SKM-1 treated with dmso at 0.1 percent for 144 hours (cell line): ENCODE measurements at regions not wholly inside any gene's neighbourhood (a gene's known extent, or its start where the extent isn't known, plus 50 kb on each side); places are given as distances from the start of the nearest gene placed in this dataset.

Experiments used
- DNase-seq: peaks from one replicate; lab custom pipeline; 2025; ENCODE audit not compliant: unreplicated experiment; lab: John Stamatoyannopoulos, UW

- DNase-seq: no peak
Measured at GRCh38 chr1:81446000-81446669, 354.6 kb upstream of the ADGRL2 start.

GRCh38 chr1:81443288-81443687, 357.4 kb upstream of the ADGRL2 start:
- DNase-seq: no peak

GRCh38 chr1:81439046-81439823, 361.5 kb upstream of the ADGRL2 start:
- no peak for DNase-seq

GRCh38 chr1:81437649-81438048, 363.1 kb upstream of the ADGRL2 start:
- no peak for DNase-seq

GRCh38 chr1:81437213-81437612, 363.5 kb upstream of the ADGRL2 start:
- DNase-seq: no peak

GRCh38 chr1:81435175-81435574, 365.6 kb upstream of the ADGRL2 start:
- DNase-seq: no peak

GRCh38 chr1:81433676-81434075, 367.1 kb upstream of the ADGRL2 start:
- DNase-seq: no peak

- DNase-seq: no peak
Measured at GRCh38 chr1:81432654-81433109, 368.1 kb upstream of the ADGRL2 start.

GRCh38 chr1:81432059-81432458, 368.7 kb upstream of the ADGRL2 start:
- no peak for DNase-seq

- no peak for DNase-seq
Measured at GRCh38 chr1:81431624-81432000, 369.1 kb upstream of the ADGRL2 start.

- DNase-seq: no peak
Measured at GRCh38 chr1:81430955-81431623, 369.6 kb upstream of the ADGRL2 start.

GRCh38 chr1:81430236-81430938, 370.3 kb upstream of the ADGRL2 start:
- no peak for DNase-seq

GRCh38 chr1:81428998-81429397, 371.7 kb upstream of the ADGRL2 start:
- DNase-seq: no peak

GRCh38 chr1:81424816-81425215, 375.9 kb upstream of the ADGRL2 start:
- no peak for DNase-seq

GRCh38 chr1:81424061-81424460, 376.7 kb upstream of the ADGRL2 start:
- no peak for DNase-seq

- DNase-seq: no peak
Measured at GRCh38 chr1:81420760-81421159, 380.0 kb upstream of the ADGRL2 start.

- no peak for DNase-seq
Measured at GRCh38 chr1:81414488-81415015, 386.2 kb upstream of the ADGRL2 start.

- no peak for DNase-seq
Measured at GRCh38 chr1:81412954-81413353, 387.8 kb upstream of the ADGRL2 start.

- no peak for DNase-seq
Measured at GRCh38 chr1:81410941-81411340, 389.8 kb upstream of the ADGRL2 start.

- DNase-seq: no peak
Measured at GRCh38 chr1:81410351-81410750, 390.4 kb upstream of the ADGRL2 start.

GRCh38 chr1:81409780-81410274, 390.9 kb upstream of the ADGRL2 start:
- DNase-seq: no peak
